IMR-90 (cell line): ENCODE measurements at regions not wholly inside any gene's neighbourhood (a gene's known extent, or its start where the extent isn't known, plus 50 kb on each side); places are given as distances from the start of the nearest gene placed in this dataset.
A peak's percentile ranks its signal among the peaks of the same experiment; 100 is the strongest.

Experiments
- ATAC-seq: fragments of 200-7000 bp; cut with Tn5 transposase; 2 replicates; pipeline ENCODE4 v1.9.1; 2020; ENCODE audit warnings: low read depth, mild to moderate bottlenecking, moderate library complexity
- BruUV-seq: library from RNA; stranded (reverse); fragments of 400-500 nt; replicated peaks from 2 replicates; lab custom pipeline; 2021; lab: Mats Ljungman, UMichigan
- CTCF ChIA-PET: fragments of 300-600 bp; formaldehyde crosslinking; extraction: SDS; loops from one replicate; lab custom pipeline; 2021; ENCODE audit warnings: antibody characterized with exemption; lab: Yijun Ruan, JAX
- POLR2A ChIA-PET: fragments of 300-600 bp; sonication (Branson Sonifier 250); formaldehyde crosslinking; loops from one replicate; lab custom pipeline; 2022; ENCODE audit warnings: antibody characterized with exemption; ENCODE audit not compliant: unreplicated experiment; lab: Charles Lee
- DNase-seq: peaks from one replicate; pipeline ENCODE4 v3.0.0; 2013
- H2AFZ ChIP-seq: replicated peaks from 2 replicates; pipeline ENCODE3; 2013; ENCODE audit warnings: low read length, mild to moderate bottlenecking; ENCODE audit not compliant: poor library complexity
- H2AK5ac ChIP-seq: 2 replicates; pipeline ENCODE4 v1.6.1; 2013; ENCODE audit warnings: low read depth, low read length, inconsistent platforms
- H2AK9ac ChIP-seq: replicated peaks from 2 replicates; pipeline ENCODE3; 2013; ENCODE audit warnings: mild to moderate bottlenecking, low read depth, low read length, moderate library complexity; ENCODE audit not compliant: poor library complexity
- H2BK120ac ChIP-seq: 2 replicates; pipeline ENCODE4 v1.6.1; 2013; ENCODE audit warnings: low read depth, low read length, inconsistent platforms
- H2BK15ac ChIP-seq: 3 replicates; pipeline ENCODE4 v1.6.1; 2013; ENCODE audit warnings: low read depth, low read length, inconsistent platforms
- H2BK20ac ChIP-seq: 2 replicates; pipeline ENCODE4 v1.6.1; 2013; ENCODE audit warnings: low read depth, mild to moderate bottlenecking, inconsistent platforms, low read length, moderate library complexity
- H2BK5ac ChIP-seq: 2 replicates; pipeline ENCODE4 v1.6.1; 2013; ENCODE audit warnings: mild to moderate bottlenecking, low read depth, low read length, inconsistent platforms; ENCODE audit not compliant: poor library complexity, severe bottlenecking
- H3K14ac ChIP-seq: replicated peaks from 2 replicates; pipeline ENCODE4 v1.6.1; 2013; ENCODE audit warnings: low read depth, low read length, inconsistent platforms
- H3K18ac ChIP-seq: 2 replicates; pipeline ENCODE4 v1.6.1; 2013; ENCODE audit warnings: low read depth, low read length, control low read depth
- H3K23ac ChIP-seq: 2 replicates; pipeline ENCODE4 v1.6.1; 2013; ENCODE audit warnings: low read depth, low read length, inconsistent platforms
- H3K27ac ChIP-seq: 2 replicates; pipeline ENCODE4 v1.5.1; 2013; ENCODE audit warnings: mild to moderate bottlenecking, control low read depth, low read length; ENCODE audit not compliant: insufficient read depth
- H3K27me3 ChIP-seq: 2 replicates; pipeline ENCODE4 v1.6.1; 2013; ENCODE audit warnings: low read length; ENCODE audit not compliant: control insufficient read depth, insufficient read depth
- H3K36me3 ChIP-seq: 2 replicates; pipeline ENCODE4 v1.6.1; 2013; ENCODE audit warnings: low read length, mixed read lengths; ENCODE audit not compliant: control insufficient read depth, insufficient read depth
- H3K4ac ChIP-seq: 2 replicates; pipeline ENCODE4 v1.6.1; 2013; ENCODE audit warnings: low read depth, low read length, inconsistent platforms
- H3K4me1 ChIP-seq: 2 replicates; pipeline ENCODE4 v1.6.1; 2013; ENCODE audit warnings: low read length, mixed read lengths; ENCODE audit not compliant: control insufficient read depth, insufficient read depth
- H3K4me2 ChIP-seq: 2 replicates; pipeline ENCODE4 v1.6.1; 2013; ENCODE audit warnings: low read depth, mild to moderate bottlenecking, control low read depth, low read length, moderate library complexity
- H3K4me3 ChIP-seq: 2 replicates; pipeline ENCODE4 v1.5.1; 2013; ENCODE audit warnings: low read depth, mild to moderate bottlenecking, control low read depth, low read length, moderate library complexity; ENCODE audit not compliant: insufficient read depth
- H3K56ac ChIP-seq: 2 replicates; pipeline ENCODE4 v1.6.1; 2013; ENCODE audit warnings: low read length, inconsistent platforms; ENCODE audit not compliant: insufficient read depth; ENCODE audit errors: extremely low read depth
- H3K79me1 ChIP-seq, 2 experiments: 2 replicates each; pipeline ENCODE4 v1.6.1; 2013; ENCODE audit warnings: low read length in 2 of 2, inconsistent platforms in 1 of 2, low read depth in 1 of 2
- H3K9ac ChIP-seq: 2 replicates; pipeline ENCODE4 v1.6.1; 2013; ENCODE audit warnings: low read depth, low read length, control low read depth
- H3K9me1 ChIP-seq: 2 replicates; pipeline ENCODE4 v1.6.1; 2013; ENCODE audit warnings: low read length, inconsistent platforms; ENCODE audit not compliant: insufficient read depth
- H3K9me3 ChIP-seq: 2 replicates; pipeline ENCODE4 v1.6.1; 2013; ENCODE audit warnings: low read length; ENCODE audit not compliant: control insufficient read depth, insufficient read depth
- H4K20me1 ChIP-seq: 2 replicates; pipeline ENCODE4 v1.6.1; 2013; ENCODE audit warnings: low read length, inconsistent platforms; ENCODE audit not compliant: insufficient read depth
- H4K5ac ChIP-seq: 2 replicates; pipeline ENCODE4 v1.6.1; 2013; ENCODE audit warnings: mild to moderate bottlenecking, low read depth, low read length, control low read depth
- H4K8ac ChIP-seq, 2 experiments: 2 replicates each; pipeline ENCODE4 v1.6.1; 2013; ENCODE audit warnings: low read depth in 2 of 2, low read length in 2 of 2, control low read depth in 1 of 2, inconsistent platforms in 1 of 2
- H4K91ac ChIP-seq: 2 replicates; pipeline ENCODE4 v1.6.1; 2013; ENCODE audit warnings: low read depth, low read length, inconsistent platforms; ENCODE audit not compliant: insufficient read depth
- FOS ChIP-seq: fragments of 150-350 bp; IDR thresholded peaks from 2 replicates; pipeline ENCODE4 v1.6.1; 2016; ENCODE audit warnings: low read depth, low read length
- WGBS, 2 experiments: methylation state at CpG; one replicate each; pipeline versions ENCODE4 v1.1.5 to v1.1.7; 2013; ENCODE audit warnings: missing lambda C conversion rate in 2 of 2; ENCODE audit not compliant: insufficient read length in 1 of 2; ENCODE audit errors: extremely low coverage in 2 of 2; 5-methylcytosine and 5-hydroxymethylcytosine counted together
- dilution Hi-C: fragments of 300-500 bp; cut with HindIII; formaldehyde crosslinking; loops from one replicate; pipeline ENCODE4 v1.14.3; 2018; ENCODE audit warnings: low sequenced_read_pairs; ENCODE audit not compliant: unreplicated experiment
- in situ Hi-C: fragments of 300-500 bp; cut with MboI; formaldehyde crosslinking; loops from 3 replicates; pipeline ENCODE4 v1.14.3; 2019; ENCODE audit warnings: low sequenced_read_pairs, inconsistent platforms, mixed read lengths
- intact Hi-C: fragments of 100-400 bp; cut with micrococcal nuclease; formaldehyde crosslinking; loops from 2 replicates; pipeline ENCODE4 v1.10.0; 2022

DNA sequence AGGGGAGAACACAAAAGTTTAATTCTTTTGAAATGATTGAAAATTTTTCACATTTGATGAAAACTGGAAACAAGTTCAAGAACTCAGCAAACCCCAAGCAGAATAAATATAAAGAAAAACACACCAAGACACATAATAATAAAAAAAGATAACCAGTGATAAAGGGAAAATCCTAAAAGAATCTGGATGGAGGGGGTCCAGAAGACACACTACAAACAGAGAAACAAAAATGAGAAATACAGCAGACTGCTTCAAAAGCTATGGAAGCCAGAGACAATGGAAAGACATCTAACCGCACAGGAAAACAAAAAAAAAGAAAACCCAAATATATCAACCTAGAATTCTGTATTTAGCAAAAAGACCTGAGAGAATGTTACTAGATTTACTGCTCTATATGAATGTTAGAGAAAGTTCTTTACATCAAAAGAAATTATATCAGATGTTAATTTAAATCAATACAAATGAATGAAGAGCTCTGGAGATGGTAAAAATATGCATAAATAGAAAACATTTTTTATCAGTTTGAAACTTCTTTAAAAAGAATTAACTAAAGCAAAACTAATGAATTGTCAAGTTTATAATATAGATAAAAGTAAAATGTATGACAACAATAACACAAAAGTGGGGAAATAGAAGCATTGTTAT is 310.7 kb upstream of the PREP start:
- ChIA-PET POLR2A (interaction anchor here (0.6 kb wide), 1 partner anchor 351 kb away, joined by 5 read pairs; no protein-coding TSS in a partner anchor), CTCF (interaction anchor here (0.7 kb wide), 1 partner anchor 18 kb away, joined by 3 read pairs; no protein-coding TSS in a partner anchor)
- Histone ChIP-seq H4K91ac (no peak overlapping the region), H2BK15ac (no peak overlapping the region), H3K18ac (no peak overlapping the region), H4K8ac (no peak overlapping the region), H2BK20ac (no peak overlapping the region), H3K27me3 (no peaks in the 10 kb centered on the region), H3K36me3 (no peaks in the 10 kb centered on the region), H3K56ac (no peak overlapping the region), H2AK9ac (no peak overlapping the region), H2AFZ (no peak overlapping the region), H4K20me1 (no peaks in the 10 kb centered on the region), H4K5ac (no peak overlapping the region), H3K4me1 (no peaks in the 10 kb centered on the region), H3K9ac (no peak overlapping the region), H3K4me3 (no peak overlapping the region), H3K4ac (no peak overlapping the region), H2AK5ac (no peak overlapping the region), H3K27ac (no peak overlapping the region), H2BK5ac (no peak overlapping the region), H3K14ac (no peak overlapping the region), H3K23ac (no peak overlapping the region), H3K9me3 (0 out of 2 replicates have a peak, but pooled peaks cover 2% of the 10 kb centered on the region), H2BK120ac (no peak overlapping the region), H3K4me2 (no peak overlapping the region), H3K79me1 (no peaks in the 10 kb centered on the region), H3K9me1 (no peaks in the 10 kb centered on the region)
- intact Hi-C loops, result no loop called here
- ATAC-seq, result no peak
- no CpG with 5 or more reads among the region's 1 CpG for WGBS, 2 experiments
- no peak for TF ChIP-seq FOS
- dilution Hi-C loops, result no loop called here
- no TSS peak for BruUV-seq
- peak; percentile 10 for DNase-seq
- in situ Hi-C loops, result no loop called here
